ENCODE measurements at regions not wholly inside any gene's neighbourhood (a gene's known extent, or its start where the extent isn't known, plus 50 kb on each side); places are given as distances from the start of the nearest gene placed in this dataset.

GRCh38 chr10:63865210-63865609 is 344.0 kb downstream of the REEP3 start:
- no peak for DNase-seq (ENCODE audit: low read depth)
- H3K4me3 ChIP-seq (ENCODE audit: control insufficient read depth, low read depth, low read length): no peak overlapping the region
- no peak for TF ChIP-seq CTCF (conservative IDR thresholded peaks at IDR 0.05; ENCODE audit: control insufficient read depth, insufficient read depth, low read depth, low read length)

GRCh38 chr10:63866075-63866746 is 345.0 kb downstream of the REEP3 start:
- TF ChIP-seq CTCF (conservative IDR thresholded peaks at IDR 0.05; ENCODE audit: control insufficient read depth, insufficient read depth, low read depth, low read length): peak; percentile 92
- peak; percentile 53 for DNase-seq (ENCODE audit: low read depth)
- no peak overlapping the region for H3K4me3 ChIP-seq (ENCODE audit: control insufficient read depth, low read depth, low read length)

GRCh38 chr10:63866747-63867140 is 345.5 kb downstream of the REEP3 start:
- DNase-seq (ENCODE audit: low read depth): peak; percentile 35
- H3K4me3 ChIP-seq (ENCODE audit: control insufficient read depth, low read depth, low read length): no peak overlapping the region
- TF ChIP-seq CTCF (conservative IDR thresholded peaks at IDR 0.05; ENCODE audit: control insufficient read depth, insufficient read depth, low read depth, low read length): peak; percentile 28

- H3K4me3 ChIP-seq (ENCODE audit: control insufficient read depth, low read depth, low read length): no peak overlapping the region
- no peak for TF ChIP-seq CTCF (conservative IDR thresholded peaks at IDR 0.05; ENCODE audit: control insufficient read depth, insufficient read depth, low read depth, low read length)
- DNase-seq (ENCODE audit: low read depth): no peak
These were observed 357.2 kb downstream of the REEP3 start for GRCh38 chr10:63878428-63878827.

GRCh38 chr10:63883861-63884260 is 362.7 kb downstream of the REEP3 start:
- no peak for TF ChIP-seq CTCF (conservative IDR thresholded peaks at IDR 0.05; ENCODE audit: control insufficient read depth, insufficient read depth, low read depth, low read length)
- no peak overlapping the region for H3K4me3 ChIP-seq (ENCODE audit: control insufficient read depth, low read depth, low read length)
- DNase-seq (ENCODE audit: low read depth): no peak

- DNase-seq (ENCODE audit: low read depth): no peak
- TF ChIP-seq CTCF (conservative IDR thresholded peaks at IDR 0.05; ENCODE audit: control insufficient read depth, insufficient read depth, low read depth, low read length): no peak
- H3K4me3 ChIP-seq (ENCODE audit: control insufficient read depth, low read depth, low read length): no peak overlapping the region
These were observed 363.2 kb downstream of the REEP3 start for GRCh38 chr10:63884426-63884825.

GRCh38 chr10:63885156-63885555 is 364.0 kb downstream of the REEP3 start:
- no peak for DNase-seq (ENCODE audit: low read depth)
- no peak overlapping the region for H3K4me3 ChIP-seq (ENCODE audit: control insufficient read depth, low read depth, low read length)
- no peak for TF ChIP-seq CTCF (conservative IDR thresholded peaks at IDR 0.05; ENCODE audit: control insufficient read depth, insufficient read depth, low read depth, low read length)

Data from fibroblast of mammary gland (primary cell).